AG04450 (cell line): ENCODE measurements at regions not wholly inside any gene's neighbourhood (a gene's known extent, or its start where the extent isn't known, plus 50 kb on each side); places are given as distances from the start of the nearest gene placed in this dataset.

ENCODE experiments used
- CTCF ChIA-PET: fragments of 300-600, 350-600 bp; formaldehyde crosslinking; extraction: SDS; loops from one replicate; lab custom pipeline; 2022; ENCODE audit warnings: antibody characterized with exemption, inconsistent platforms; lab: Charles Lee
- POLR2A ChIA-PET: fragments of 350-600 bp; formaldehyde crosslinking; extraction: SDS; loops from one replicate; lab custom pipeline; 2021; ENCODE audit warnings: antibody characterized with exemption, inconsistent platforms; lab: Yijun Ruan, JAX
- DNase-seq: peaks from one replicate; pipeline ENCODE4 v3.0.0-alpha.2; 2011; ENCODE audit warnings: low read depth, low spot score
- H3K27ac ChIP-seq: one replicate; pipeline ENCODE4 v1.5.1; 2012; ENCODE audit warnings: low read depth, low read length, control low read depth
- H3K27me3 ChIP-seq: one replicate; pipeline ENCODE4 v1.6.0; 2012; ENCODE audit warnings: low read length; ENCODE audit not compliant: control insufficient read depth, insufficient read depth
- H3K4me3 ChIP-seq: 2 replicates; pipeline ENCODE4 v1.5.1; 2011; ENCODE audit warnings: mild to moderate bottlenecking, low read depth, low read length, control low read depth
- H3K9me3 ChIP-seq: 2 replicates; pipeline ENCODE4 v1.5.1; 2012; ENCODE audit warnings: low read length; ENCODE audit not compliant: control insufficient read depth, insufficient read depth
- TF ChIP-seq, protein P1 (sequence below): IDR thresholded peaks from 2 replicates; pipeline ENCODE4 v1.5.1; 2011; ENCODE audit warnings: low read depth, low read length, control low read depth, inconsistent platforms

DNA sequence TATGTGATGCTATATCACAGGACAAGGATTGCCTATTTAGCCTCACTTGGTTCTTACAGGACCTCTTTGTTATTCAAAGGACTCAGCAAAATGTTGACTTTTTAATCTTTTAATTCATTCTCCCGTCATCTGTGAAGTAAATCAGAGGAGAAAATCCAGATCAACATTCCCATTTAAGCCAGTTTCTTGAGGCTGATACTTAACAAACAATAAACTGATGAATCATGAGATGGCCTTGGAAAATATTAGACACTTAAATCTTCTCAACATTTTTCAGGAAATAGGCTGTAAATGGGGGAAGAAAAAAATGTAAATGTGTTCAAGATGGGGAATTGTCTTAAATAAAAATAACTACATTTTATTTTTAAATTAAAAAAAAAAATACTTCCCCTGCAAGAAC is 55.9 kb upstream of the UBR2 start:
- Histone ChIP-seq H3K27ac (no peak overlapping the region), H3K27me3 (no peaks in the 10 kb centered on the region), H3K4me3 (no peak overlapping the region), H3K9me3 (no peaks in the 10 kb centered on the region)
- CTCF ChIA-PET, result interaction anchor here (1.3 to 2.1 kb wide), 2 partner anchors 24 to 293 kb away, joined by 4 to 9 read pairs; no protein-coding TSS in a partner anchor
- TF ChIP-seq, protein P1, sequence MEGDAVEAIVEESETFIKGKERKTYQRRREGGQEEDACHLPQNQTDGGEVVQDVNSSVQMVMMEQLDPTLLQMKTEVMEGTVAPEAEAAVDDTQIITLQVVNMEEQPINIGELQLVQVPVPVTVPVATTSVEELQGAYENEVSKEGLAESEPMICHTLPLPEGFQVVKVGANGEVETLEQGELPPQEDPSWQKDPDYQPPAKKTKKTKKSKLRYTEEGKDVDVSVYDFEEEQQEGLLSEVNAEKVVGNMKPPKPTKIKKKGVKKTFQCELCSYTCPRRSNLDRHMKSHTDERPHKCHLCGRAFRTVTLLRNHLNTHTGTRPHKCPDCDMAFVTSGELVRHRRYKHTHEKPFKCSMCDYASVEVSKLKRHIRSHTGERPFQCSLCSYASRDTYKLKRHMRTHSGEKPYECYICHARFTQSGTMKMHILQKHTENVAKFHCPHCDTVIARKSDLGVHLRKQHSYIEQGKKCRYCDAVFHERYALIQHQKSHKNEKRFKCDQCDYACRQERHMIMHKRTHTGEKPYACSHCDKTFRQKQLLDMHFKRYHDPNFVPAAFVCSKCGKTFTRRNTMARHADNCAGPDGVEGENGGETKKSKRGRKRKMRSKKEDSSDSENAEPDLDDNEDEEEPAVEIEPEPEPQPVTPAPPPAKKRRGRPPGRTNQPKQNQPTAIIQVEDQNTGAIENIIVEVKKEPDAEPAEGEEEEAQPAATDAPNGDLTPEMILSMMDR, result no peak
- DNase-seq, result no peak
- POLR2A ChIA-PET, result no interaction called here

DNA sequence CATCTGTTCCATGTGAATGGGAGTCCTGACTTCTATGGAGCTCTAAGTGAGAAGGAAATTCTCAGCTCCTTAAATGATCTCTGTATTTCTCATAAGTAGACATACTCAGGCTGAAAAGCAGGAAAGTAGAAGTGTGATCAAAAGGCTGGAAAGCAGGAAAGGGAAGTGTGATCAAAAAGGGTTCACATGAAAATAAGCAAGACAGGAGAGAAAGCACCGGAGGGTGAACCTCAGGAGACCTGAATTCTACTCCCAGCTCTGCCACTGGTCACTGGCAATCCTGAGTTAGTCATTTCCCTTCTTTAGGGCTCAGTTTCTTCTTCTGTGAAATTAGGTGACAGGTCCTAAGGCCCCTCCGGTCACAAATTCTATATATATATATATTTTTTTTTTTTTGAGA is 55.5 kb upstream of the TRERF1 start:
- Histone ChIP-seq H3K27ac (no peak overlapping the region), H3K27me3 (no peaks in the 10 kb centered on the region), H3K4me3 (no peak overlapping the region), H3K9me3 (no peaks in the 10 kb centered on the region)
- ChIA-PET CTCF (interaction anchor here (1.6 to 2.1 kb wide), 2 partner anchors 25 to 40 kb away, joined by 9 to 10 read pairs; no protein-coding TSS in a partner anchor), POLR2A (no interaction called here)
- TF ChIP-seq, protein P1, result no peak
- no peak for DNase-seq

DNA sequence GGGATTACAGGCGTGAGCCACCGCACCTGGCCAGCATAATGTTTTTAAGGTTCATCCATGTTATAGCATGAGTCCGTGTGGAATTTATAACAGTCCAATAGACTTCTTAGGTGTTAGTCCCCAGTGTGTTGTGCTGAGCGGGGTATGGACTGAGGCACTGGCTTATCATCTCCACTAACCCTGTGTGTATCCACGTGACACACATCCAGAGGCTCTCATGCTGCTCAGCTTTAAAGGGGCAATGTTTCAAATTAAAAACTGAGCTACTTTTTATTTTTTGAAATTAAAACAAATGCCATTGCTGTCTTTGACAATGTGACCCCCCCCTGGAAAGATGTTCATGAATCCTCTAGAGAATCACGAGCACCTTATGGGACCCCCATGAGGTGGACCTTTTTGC is 54.3 kb upstream of the TRERF1 start:
- Histone ChIP-seq H3K4me3 (no peak overlapping the region), H3K27ac (no peak overlapping the region), H3K27me3 (no peaks in the 10 kb centered on the region), H3K9me3 (no peaks in the 10 kb centered on the region)
- ChIA-PET CTCF (interaction anchor here (1.6 to 2.1 kb wide), 2 partner anchors 26 to 41 kb away, joined by 9 to 10 read pairs; no protein-coding TSS in a partner anchor), POLR2A (no interaction called here)
- DNase-seq, result no peak
- TF ChIP-seq, protein P1, result no peak

DNA sequence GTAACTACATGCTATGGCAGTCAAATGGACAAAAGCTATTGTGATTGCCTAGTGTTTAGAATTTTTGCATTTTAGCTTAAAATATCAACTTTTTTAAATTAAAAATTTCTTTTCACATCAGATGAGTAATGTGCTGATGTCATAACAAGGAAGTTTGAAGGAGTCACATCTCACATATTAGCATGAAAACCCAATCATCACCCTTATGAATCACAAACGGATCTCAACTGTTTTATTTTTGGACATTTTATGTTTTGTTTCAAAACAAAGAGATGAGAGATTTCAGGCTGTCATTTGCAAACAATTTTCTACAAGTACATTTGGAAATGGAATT is 53.6 kb upstream of the TRERF1 start:
- POLR2A ChIA-PET, result no interaction called here
- TF ChIP-seq, protein P1, result no peak
- CTCF ChIA-PET, result interaction anchor here (0.9 to 1.6 kb wide), 2 partner anchors 27 to 42 kb away, joined by 3 to 10 read pairs; no protein-coding TSS in a partner anchor

DNA sequence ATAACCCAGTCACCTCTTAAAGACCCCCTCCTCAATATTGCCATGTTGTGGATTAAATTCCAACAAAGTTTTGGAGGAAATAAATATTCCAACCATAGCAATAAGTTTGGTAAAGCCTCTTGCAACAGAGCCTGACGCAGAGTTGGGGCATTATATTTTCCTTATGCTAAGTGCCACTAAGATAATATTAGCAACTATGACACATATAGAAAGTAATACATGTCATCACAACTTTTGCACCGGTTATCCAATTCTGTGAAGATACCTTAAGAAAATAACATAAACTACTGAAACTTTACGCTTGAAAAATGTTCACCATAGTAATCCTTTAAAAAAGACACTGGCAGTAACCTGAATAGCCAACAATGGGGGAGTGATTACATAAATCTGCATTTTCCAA is 52.2 kb upstream of the TRERF1 start:
- Histone ChIP-seq H3K27ac (no peak overlapping the region), H3K27me3 (no peaks in the 10 kb centered on the region), H3K4me3 (no peak overlapping the region), H3K9me3 (no peaks in the 10 kb centered on the region)
- DNase-seq, result no peak
- ChIA-PET CTCF (interaction anchor here (1.0 to 1.6 kb wide), 2 partner anchors 28 to 44 kb away, joined by 5 to 10 read pairs; no protein-coding TSS in a partner anchor), POLR2A (no interaction called here)
- TF ChIP-seq, protein P1, result no peak

More for the DNA sequence above, 53.6 kb upstream of the TRERF1 start:
- Histone ChIP-seq H3K9me3 (no peaks in the 10 kb centered on the region), H3K27ac (no peak overlapping the region), H3K4me3 (no peak overlapping the region), H3K27me3 (no peaks in the 10 kb centered on the region)
- DNase-seq, result no peak
